ENCODE measurements at regions not wholly inside any gene's neighbourhood (a gene's known extent, or its start where the extent isn't known, plus 50 kb on each side); places are given as distances from the start of the nearest gene placed in this dataset.

DNA sequence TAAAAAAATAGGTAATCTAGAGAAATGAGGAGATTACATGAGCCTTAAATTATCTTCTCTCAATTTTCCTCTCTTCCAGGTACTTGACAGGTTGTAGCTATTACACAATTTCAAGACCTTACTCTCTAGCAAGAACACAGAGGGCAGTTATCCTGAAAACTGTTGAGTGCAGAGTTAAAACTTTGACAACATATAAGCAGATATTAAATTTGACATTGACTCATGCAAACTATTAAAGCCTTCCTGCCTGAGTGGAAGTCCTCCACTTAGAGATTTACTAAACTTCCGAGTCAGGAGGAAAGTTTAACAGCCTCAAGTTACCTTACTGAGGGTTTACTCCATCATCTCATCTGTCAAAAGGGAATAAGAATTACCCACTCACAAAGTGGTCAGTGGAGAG, 73.5 kb upstream of the ARID5B start:
- DNase-seq (ENCODE audit: insufficient read length, low spot score) (no peak), FAIRE-seq (no peak)
- TF ChIP-seq, protein P1, sequence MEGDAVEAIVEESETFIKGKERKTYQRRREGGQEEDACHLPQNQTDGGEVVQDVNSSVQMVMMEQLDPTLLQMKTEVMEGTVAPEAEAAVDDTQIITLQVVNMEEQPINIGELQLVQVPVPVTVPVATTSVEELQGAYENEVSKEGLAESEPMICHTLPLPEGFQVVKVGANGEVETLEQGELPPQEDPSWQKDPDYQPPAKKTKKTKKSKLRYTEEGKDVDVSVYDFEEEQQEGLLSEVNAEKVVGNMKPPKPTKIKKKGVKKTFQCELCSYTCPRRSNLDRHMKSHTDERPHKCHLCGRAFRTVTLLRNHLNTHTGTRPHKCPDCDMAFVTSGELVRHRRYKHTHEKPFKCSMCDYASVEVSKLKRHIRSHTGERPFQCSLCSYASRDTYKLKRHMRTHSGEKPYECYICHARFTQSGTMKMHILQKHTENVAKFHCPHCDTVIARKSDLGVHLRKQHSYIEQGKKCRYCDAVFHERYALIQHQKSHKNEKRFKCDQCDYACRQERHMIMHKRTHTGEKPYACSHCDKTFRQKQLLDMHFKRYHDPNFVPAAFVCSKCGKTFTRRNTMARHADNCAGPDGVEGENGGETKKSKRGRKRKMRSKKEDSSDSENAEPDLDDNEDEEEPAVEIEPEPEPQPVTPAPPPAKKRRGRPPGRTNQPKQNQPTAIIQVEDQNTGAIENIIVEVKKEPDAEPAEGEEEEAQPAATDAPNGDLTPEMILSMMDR (IDR thresholded peaks at IDR 0.05; ENCODE audit: insufficient read depth, missing control alignments), result no peak

DNA sequence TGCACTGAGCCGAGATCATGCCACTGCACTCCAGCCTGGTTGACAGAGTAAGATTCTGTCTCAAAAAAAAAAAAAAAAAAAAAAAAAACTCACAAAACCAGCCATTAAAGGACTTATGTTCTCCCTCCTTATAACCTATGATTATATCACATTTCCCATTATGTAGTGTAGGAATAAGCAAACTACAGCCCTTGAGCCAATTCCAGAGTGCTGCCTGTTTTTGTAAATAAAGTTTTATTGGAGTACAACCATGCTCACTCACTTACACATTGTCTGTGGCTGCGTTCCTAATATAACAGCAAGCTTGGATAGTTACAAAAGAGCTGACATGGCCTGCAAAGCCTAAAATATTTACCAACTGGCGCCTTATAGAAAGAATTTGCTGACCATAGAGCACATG, 72.7 kb upstream of the ARID5B start:
- DNase-seq (ENCODE audit: insufficient read length, low spot score) (no peak), FAIRE-seq (no peak)
- TF ChIP-seq, protein P1 (IDR thresholded peaks at IDR 0.05; ENCODE audit: insufficient read depth, missing control alignments), result no peak

DNA sequence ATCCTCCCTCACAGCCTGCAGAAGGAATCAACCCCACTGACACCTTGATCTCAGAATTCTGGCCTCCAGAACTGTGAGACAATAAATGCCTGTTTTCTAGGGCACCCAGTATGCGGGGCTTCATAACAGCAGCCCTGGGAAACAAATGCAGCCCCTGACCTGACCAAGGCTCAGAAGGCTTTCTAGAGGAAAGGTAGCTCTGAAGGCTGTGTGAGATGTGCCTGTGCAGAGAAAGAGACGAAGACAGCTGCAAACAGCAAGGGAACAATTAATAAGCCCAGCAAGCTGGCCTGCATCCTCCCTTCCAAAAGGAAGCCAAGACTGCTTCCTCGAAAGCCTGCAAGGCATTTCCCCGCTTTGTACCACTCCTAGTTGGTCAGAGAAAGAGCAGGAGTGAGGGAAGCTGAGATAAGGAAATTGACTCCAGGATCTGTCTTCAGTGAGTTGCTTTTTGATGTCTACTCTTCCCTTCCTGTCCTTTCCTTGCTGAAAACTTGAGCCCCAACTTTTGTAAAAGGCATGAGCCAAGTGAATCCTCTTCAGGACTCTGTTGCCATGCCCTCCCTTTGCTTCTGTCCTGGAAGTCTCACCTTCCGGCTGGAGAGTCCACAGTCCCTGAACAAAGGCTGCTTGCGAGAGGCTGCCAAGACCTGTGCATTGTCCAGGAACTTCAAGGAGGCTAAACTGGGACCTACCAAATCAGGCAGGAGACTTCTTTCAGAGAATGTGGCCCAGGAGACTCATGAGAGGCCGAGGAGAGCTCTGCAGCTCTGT, 71.2 kb upstream of the ARID5B start:
- TF ChIP-seq, protein P1 (IDR thresholded peaks at IDR 0.05; ENCODE audit: insufficient read depth, missing control alignments), result no peak
- no peak for FAIRE-seq
- no peak for DNase-seq (ENCODE audit: insufficient read length, low spot score)

DNA sequence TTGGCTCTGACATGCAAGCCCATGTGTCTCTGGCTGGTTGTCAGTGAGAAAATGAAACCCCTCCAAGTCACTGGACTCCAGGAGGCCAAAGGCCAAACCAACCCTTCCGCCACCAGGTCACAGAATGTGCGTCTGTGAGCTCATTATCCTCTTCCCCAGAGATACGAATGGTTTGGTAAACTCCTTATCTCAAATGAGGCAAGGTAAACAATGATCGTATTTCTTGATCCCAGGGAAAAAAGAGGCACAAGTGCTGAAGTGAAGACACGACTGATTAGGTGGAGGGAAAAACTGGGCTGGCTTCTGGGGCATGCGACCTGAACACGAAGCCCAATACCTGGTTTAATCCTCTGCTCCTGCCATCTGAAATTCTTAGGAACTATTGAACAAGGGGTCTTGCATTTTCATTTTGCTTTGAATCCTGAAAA, 70.6 kb upstream of the ARID5B start:
- no peak for FAIRE-seq
- TF ChIP-seq, protein P1 (IDR thresholded peaks at IDR 0.05; ENCODE audit: insufficient read depth, missing control alignments), result no peak

DNA sequence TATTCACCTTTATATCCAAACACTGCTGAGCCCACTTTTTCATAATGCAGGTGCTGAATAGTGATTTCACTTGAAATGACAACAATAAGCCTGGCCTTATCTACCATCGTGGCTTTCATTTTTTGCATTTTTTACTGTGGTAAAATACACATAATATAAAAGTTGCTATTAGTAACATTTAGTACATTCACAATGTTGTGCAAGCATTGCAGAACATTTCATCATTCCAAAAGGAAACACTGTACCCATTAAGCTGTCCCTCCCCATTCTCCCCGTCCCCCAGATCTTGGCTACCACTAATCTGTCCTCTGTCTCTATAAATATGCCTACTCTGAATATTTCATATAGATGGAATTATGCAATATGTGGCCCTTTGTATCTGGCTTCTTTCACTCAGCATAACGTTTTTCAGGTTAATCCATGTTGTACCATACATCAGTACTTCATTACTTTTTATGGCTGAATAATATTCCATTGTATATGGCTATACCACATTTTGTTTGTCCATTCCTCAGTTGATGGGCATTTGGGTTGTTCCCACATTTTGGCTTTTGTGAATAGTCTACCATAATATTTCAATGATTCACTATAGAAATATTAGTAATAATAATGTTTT, 68.5 kb upstream of the ARID5B start:
- no peak for DNase-seq (ENCODE audit: insufficient read length, low spot score)
- no peak for FAIRE-seq
- TF ChIP-seq, protein P1 (IDR thresholded peaks at IDR 0.05; ENCODE audit: insufficient read depth, missing control alignments), result no peak

More for the DNA sequence above, 70.6 kb upstream of the ARID5B start:
- DNase-seq (ENCODE audit: insufficient read length, low spot score), result no peak

DNA sequence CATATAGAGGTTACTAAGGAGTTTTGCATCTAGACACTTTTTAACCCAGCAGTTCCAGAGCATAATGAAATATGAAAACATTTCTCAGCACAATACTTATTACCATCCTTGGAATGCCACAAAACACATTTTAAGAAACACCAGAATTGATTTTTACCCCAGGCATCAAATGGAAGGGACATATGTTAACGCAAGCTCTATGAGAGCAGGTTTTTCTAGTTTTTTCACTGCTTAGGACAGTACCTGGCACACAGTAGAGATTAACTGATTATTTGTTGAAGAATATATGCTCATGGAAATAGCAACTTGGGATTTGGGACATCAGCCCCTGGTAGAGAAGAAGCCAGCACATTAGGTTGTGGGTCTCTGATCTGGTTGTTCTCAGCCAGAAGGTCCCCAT, 67.0 kb upstream of the ARID5B start:
- no peak for FAIRE-seq
- no peak for DNase-seq (ENCODE audit: insufficient read length, low spot score)
- TF ChIP-seq, protein P1 (IDR thresholded peaks at IDR 0.05; ENCODE audit: insufficient read depth, missing control alignments), result no peak

Measured in D721Med (cell line).